Karpas-422 (cell line): ENCODE measurements at regions not wholly inside any gene's neighbourhood (a gene's known extent, or its start where the extent isn't known, plus 50 kb on each side); places are given as distances from the start of the nearest gene placed in this dataset.

Experiments
- DNase-seq: peaks from one replicate; pipeline ENCODE4 v3.0.0-alpha.2; 2015
- H2AFZ ChIP-seq: fragments of 200-600 bp; sonication (generic); 2 replicates; pipeline ENCODE4 v1.6.1; 2014; ENCODE audit warnings: antibody characterized with exemption, low read length, mixed read lengths
- H3K27ac ChIP-seq: fragments of 200-600 bp; sonication (generic); 2 replicates; pipeline ENCODE4 v1.5.1; 2014; ENCODE audit warnings: mild to moderate bottlenecking, low read length, moderate library complexity
- H3K27me3 ChIP-seq: fragments of 200-600 bp; sonication (generic); 2 replicates; pipeline ENCODE4 v1.6.1; 2014; ENCODE audit warnings: low read length, mixed read lengths
- H3K36me3 ChIP-seq: fragments of 200-600 bp; sonication (generic); 2 replicates; pipeline ENCODE4 v1.6.1; 2014; ENCODE audit warnings: low read length, mixed read lengths; ENCODE audit not compliant: insufficient read depth
- H3K4me1 ChIP-seq: fragments of 200-600 bp; sonication (generic); 2 replicates; pipeline ENCODE4 v1.6.1; 2014; ENCODE audit warnings: mild to moderate bottlenecking, low read length, mixed read lengths
- H3K4me2 ChIP-seq: fragments of 200-600 bp; sonication (generic); 2 replicates; pipeline ENCODE4 v1.6.1; 2014; ENCODE audit warnings: low read length, low read depth, mild to moderate bottlenecking; ENCODE audit not compliant: poor library complexity, severe bottlenecking
- H3K4me3 ChIP-seq: fragments of 200-600 bp; sonication (generic); 2 replicates; pipeline ENCODE4 v1.5.1; 2014; ENCODE audit warnings: mild to moderate bottlenecking, antibody characterized with exemption, low read length, mixed read lengths
- H3K79me2 ChIP-seq: fragments of 200-600 bp; sonication (generic); 2 replicates; pipeline ENCODE4 v1.6.1; 2014; ENCODE audit warnings: mild to moderate bottlenecking, low read length, mixed read lengths
- H3K9ac ChIP-seq: fragments of 200-600 bp; sonication (generic); 2 replicates; pipeline ENCODE4 v1.6.0; 2014; ENCODE audit warnings: low read length
- H3K9me2 ChIP-seq: fragments of 200-600 bp; sonication (generic), shearing (Covaris generic); replicated peaks from 2 replicates; pipeline ENCODE4 v1.6.0; 2014; ENCODE audit warnings: mild to moderate bottlenecking, low read length, moderate library complexity; ENCODE audit not compliant: insufficient read depth
- H3K9me3 ChIP-seq: fragments of 300-700, 200-600 bp; sonication (generic); 2 replicates; pipeline ENCODE4 v1.6.1; 2014; ENCODE audit warnings: low read length, mixed read lengths
- H4K20me1 ChIP-seq: fragments of 200-600 bp; sonication (generic); 2 replicates; pipeline ENCODE4 v1.6.1; 2014; ENCODE audit warnings: mild to moderate bottlenecking, antibody characterized with exemption, low read length, low read depth; ENCODE audit not compliant: insufficient read depth

GRCh38 chr6:92577077-92577719 lies 842.2 kb downstream of the EPHA7 start:
- H3K79me2 ChIP-seq: no peaks in the 10 kb centered on the region
- no peaks in the 10 kb centered on the region for H3K27me3 ChIP-seq
- no peak overlapping the region for H3K9ac ChIP-seq
- H3K4me1 ChIP-seq: no peaks in the 10 kb centered on the region
- H3K27ac ChIP-seq: no peak overlapping the region
- H3K9me3 ChIP-seq: peaks cover 22% of the 10 kb centered on the region
- no peak overlapping the region for H3K4me3 ChIP-seq
- H4K20me1 ChIP-seq: no peaks in the 10 kb centered on the region
- no peaks in the 10 kb centered on the region for H3K9me2 ChIP-seq
- H3K4me2 ChIP-seq: no peak overlapping the region
- DNase-seq: no peak
- H3K36me3 ChIP-seq: no peaks in the 10 kb centered on the region
- no peak overlapping the region for H2AFZ ChIP-seq

GRCh38 chr6:92568541-92568940 lies 850.8 kb downstream of the EPHA7 start:
- Histone ChIP-seq H2AFZ (no peak overlapping the region), H3K9me3 (peaks cover 33% of the 10 kb centered on the region), H3K9me2 (no peaks in the 10 kb centered on the region), H3K4me1 (no peaks in the 10 kb centered on the region), H4K20me1 (no peaks in the 10 kb centered on the region), H3K9ac (no peak overlapping the region), H3K27ac (no peak overlapping the region), H3K79me2 (no peaks in the 10 kb centered on the region), H3K27me3 (no peaks in the 10 kb centered on the region), H3K4me2 (no peak overlapping the region), H3K36me3 (no peaks in the 10 kb centered on the region), H3K4me3 (no peak overlapping the region)
- DNase-seq: no peak

DNA sequence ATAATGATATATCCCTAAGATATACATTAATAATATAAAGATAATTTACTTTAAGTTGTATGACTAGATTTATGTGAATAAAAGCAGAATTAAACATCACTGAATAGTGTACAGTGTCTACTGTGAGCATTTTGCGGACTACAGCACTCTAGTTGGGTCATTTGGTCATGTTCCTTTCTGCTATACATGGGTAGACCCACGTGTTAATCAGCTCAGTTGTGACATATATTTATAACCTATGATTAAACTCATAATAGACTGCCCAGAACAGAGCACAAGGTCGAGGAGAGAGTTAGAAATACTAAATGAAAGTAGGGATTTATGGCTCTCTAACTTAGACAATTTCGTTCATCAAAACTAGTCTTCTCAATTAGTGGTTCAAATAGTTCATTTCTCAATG lies 852.7 kb downstream of the EPHA7 start:
- no peak overlapping the region for H3K4me2 ChIP-seq
- no peak for DNase-seq
- H3K4me1 ChIP-seq: no peaks in the 10 kb centered on the region
- no peaks in the 10 kb centered on the region for H3K79me2 ChIP-seq
- H2AFZ ChIP-seq: no peak overlapping the region
- no peak overlapping the region for H3K9ac ChIP-seq
- H3K9me2 ChIP-seq: no peaks in the 10 kb centered on the region
- H3K27me3 ChIP-seq: no peaks in the 10 kb centered on the region
- H4K20me1 ChIP-seq: no peaks in the 10 kb centered on the region
- H3K27ac ChIP-seq: no peak overlapping the region
- H3K36me3 ChIP-seq: no peaks in the 10 kb centered on the region
- no peak overlapping the region for H3K4me3 ChIP-seq
- H3K9me3 ChIP-seq: peaks cover 39% of the 10 kb centered on the region

GRCh38 chr6:92564376-92564775 lies 855.0 kb downstream of the EPHA7 start:
- H3K4me2 ChIP-seq: no peak overlapping the region
- H2AFZ ChIP-seq: no peak overlapping the region
- peaks cover 30% of the 10 kb centered on the region for H3K9me3 ChIP-seq
- DNase-seq: no peak
- H4K20me1 ChIP-seq: no peaks in the 10 kb centered on the region
- H3K9me2 ChIP-seq: no peaks in the 10 kb centered on the region
- no peaks in the 10 kb centered on the region for H3K4me1 ChIP-seq
- no peaks in the 10 kb centered on the region for H3K27me3 ChIP-seq
- no peaks in the 10 kb centered on the region for H3K79me2 ChIP-seq
- no peaks in the 10 kb centered on the region for H3K36me3 ChIP-seq
- H3K27ac ChIP-seq: no peak overlapping the region
- no peak overlapping the region for H3K9ac ChIP-seq
- H3K4me3 ChIP-seq: no peak overlapping the region

- Histone ChIP-seq H3K36me3 (no peaks in the 10 kb centered on the region), H4K20me1 (no peaks in the 10 kb centered on the region), H3K9ac (no peak overlapping the region), H3K27me3 (no peaks in the 10 kb centered on the region), H2AFZ (no peak overlapping the region), H3K4me2 (no peak overlapping the region), H3K27ac (no peak overlapping the region), H3K9me3 (peaks cover 19% of the 10 kb centered on the region), H3K9me2 (no peaks in the 10 kb centered on the region), H3K4me1 (no peaks in the 10 kb centered on the region), H3K4me3 (no peak overlapping the region), H3K79me2 (no peaks in the 10 kb centered on the region)
- DNase-seq: no peak
Observed at GRCh38 chr6:92559611-92560010, 859.7 kb downstream of the EPHA7 start.

DNA sequence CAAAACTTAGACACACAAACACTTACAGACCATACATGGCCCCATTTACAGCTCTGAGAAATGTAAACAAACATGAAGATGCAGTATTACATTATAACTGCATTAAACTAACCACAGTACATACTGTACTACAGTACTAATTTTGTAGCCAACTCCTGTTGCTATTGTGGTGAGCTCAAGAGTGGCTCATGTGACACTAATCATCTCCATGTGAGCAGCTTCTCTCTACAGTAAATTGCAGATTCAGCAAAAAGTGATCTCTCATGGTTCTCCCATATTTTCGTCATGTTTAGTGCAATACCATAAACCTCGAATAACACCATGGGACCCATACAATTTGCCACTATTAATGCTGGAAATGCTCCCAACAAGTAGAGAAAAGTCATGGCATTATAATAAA lies 860.4 kb downstream of the EPHA7 start:
- Histone ChIP-seq H2AFZ (no peak overlapping the region), H3K9me3 (peaks cover 15% of the 10 kb centered on the region), H3K9me2 (no peaks in the 10 kb centered on the region), H3K79me2 (no peaks in the 10 kb centered on the region), H3K9ac (no peak overlapping the region), H3K4me2 (no peak overlapping the region), H3K36me3 (no peaks in the 10 kb centered on the region), H4K20me1 (no peaks in the 10 kb centered on the region), H3K4me3 (no peak overlapping the region), H3K4me1 (no peaks in the 10 kb centered on the region), H3K27me3 (no peaks in the 10 kb centered on the region), H3K27ac (no peak overlapping the region)
- no peak for DNase-seq

DNA sequence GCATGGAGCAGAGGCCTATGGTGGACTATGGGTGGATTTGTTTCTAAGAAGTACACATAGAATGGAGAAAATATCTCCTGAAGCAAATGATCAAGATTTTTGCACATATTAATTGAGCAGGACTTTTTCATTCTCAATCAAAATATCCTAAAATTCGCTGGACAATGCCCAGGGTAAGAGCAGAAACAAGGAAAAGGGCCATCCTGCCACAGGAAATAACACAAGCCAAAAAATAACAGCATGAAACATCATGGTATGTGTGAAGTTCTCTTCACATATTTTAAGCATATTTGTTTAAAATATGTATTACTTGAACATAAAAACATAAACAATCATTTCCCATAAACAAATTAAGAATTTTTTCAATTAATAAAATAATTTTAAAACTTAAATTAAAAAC lies 868.9 kb downstream of the EPHA7 start:
- Histone ChIP-seq H4K20me1 (no peaks in the 10 kb centered on the region), H3K4me3 (no peak overlapping the region), H3K9me3 (peaks cover 15% of the 10 kb centered on the region), H3K27ac (no peak overlapping the region), H3K36me3 (no peaks in the 10 kb centered on the region), H3K79me2 (no peaks in the 10 kb centered on the region), H3K27me3 (no peaks in the 10 kb centered on the region), H3K4me2 (no peak overlapping the region), H3K4me1 (no peaks in the 10 kb centered on the region), H2AFZ (no peak overlapping the region), H3K9me2 (no peaks in the 10 kb centered on the region), H3K9ac (no peak overlapping the region)
- no peak for DNase-seq

GRCh38 chr6:92545861-92546260 lies 873.5 kb downstream of the EPHA7 start:
- Histone ChIP-seq H3K27ac (no peak overlapping the region), H4K20me1 (no peaks in the 10 kb centered on the region), H3K79me2 (no peaks in the 10 kb centered on the region), H3K9me3 (peaks cover 10% of the 10 kb centered on the region), H2AFZ (no peak overlapping the region), H3K27me3 (no peaks in the 10 kb centered on the region), H3K4me3 (no peak overlapping the region), H3K9ac (no peak overlapping the region), H3K36me3 (no peaks in the 10 kb centered on the region), H3K4me2 (no peak overlapping the region), H3K4me1 (no peaks in the 10 kb centered on the region), H3K9me2 (no peaks in the 10 kb centered on the region)
- DNase-seq: no peak
